ENCODE measurements at regions not wholly inside any gene's neighbourhood (a gene's known extent, or its start where the extent isn't known, plus 50 kb on each side); places are given as distances from the start of the nearest gene placed in this dataset.
A peak's percentile ranks its signal among the peaks of the same experiment; 100 is the strongest.

DNA sequence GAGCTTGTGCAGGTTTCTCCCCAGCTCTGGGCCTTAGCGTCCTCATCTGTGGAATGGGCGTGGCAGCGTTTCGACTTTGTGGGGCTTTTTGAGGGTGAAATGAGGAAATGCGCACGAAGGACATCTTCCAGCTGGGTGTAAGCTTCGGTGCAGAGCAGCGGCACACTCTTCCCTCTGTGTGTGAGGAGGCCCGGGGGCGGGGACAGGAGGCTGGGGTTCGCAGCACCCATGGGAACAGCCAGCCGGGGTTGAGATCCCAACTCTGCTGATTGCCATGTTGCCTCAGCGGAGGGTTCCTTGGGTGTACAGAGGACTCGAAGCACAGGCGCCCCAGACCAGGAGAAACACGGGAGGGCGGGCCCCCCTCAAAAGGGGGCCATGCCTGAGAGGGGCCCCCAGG lies 265.6 kb downstream of the NSG2 start:
- no peak for DNase-seq (ENCODE audit: low read depth)

DNA sequence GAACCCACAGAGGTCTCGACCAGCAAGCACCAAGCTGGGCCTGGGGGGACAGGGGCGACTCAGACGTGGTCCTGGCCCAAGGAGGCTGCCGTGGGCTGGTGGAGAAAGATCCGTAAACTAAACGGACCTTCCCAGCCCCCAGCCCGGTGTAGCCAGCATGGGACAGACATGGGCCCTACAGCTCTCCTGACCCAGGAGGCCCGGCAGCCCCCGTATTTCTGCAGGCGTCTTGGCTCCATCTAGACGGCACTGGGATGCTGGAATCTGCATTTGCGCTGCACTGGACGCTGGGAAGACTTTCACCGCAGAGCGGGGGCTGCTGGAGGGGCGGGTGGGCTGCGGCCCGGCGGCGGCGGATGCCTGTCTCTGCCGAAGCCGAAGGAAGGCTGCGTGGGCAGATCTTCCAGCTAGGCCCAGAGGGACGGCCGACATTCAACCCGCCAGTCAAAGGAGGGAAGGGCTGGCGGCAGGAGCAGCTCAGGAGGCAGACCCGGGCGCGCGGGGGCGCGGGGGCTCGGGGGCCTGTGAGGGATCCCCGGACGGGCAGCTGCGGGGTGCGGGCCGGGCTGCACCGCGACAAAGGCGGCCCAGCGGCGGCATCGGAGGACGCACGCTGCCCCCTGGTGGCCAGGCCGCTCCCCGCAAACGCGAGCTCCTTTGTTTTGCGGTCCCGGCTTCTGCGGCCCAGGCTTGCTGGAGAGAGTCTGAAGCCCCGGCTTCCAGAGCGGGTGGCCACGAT lies 266.2 kb downstream of the NSG2 start:
- peak; percentile 28 for DNase-seq (ENCODE audit: low read depth)

DNA sequence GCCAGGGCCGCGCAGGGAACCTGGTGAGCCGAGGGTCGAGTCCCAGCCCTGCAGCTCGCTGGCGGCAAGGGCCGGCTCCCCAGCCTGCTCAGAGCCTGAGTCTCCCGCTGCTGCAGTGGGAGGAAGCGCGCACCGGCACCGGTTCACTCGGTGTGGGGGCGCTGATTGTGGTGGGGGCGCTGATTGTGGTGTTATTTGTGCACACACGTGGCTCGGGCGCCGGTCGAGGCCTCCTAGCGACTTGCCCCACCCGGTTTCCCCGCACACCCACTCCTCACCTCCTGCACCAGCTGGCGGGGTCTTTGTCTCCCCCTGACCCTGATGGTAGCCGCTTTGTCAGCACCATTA lies 266.7 kb downstream of the NSG2 start:
- DNase-seq (ENCODE audit: low read depth) = no peak

DNA sequence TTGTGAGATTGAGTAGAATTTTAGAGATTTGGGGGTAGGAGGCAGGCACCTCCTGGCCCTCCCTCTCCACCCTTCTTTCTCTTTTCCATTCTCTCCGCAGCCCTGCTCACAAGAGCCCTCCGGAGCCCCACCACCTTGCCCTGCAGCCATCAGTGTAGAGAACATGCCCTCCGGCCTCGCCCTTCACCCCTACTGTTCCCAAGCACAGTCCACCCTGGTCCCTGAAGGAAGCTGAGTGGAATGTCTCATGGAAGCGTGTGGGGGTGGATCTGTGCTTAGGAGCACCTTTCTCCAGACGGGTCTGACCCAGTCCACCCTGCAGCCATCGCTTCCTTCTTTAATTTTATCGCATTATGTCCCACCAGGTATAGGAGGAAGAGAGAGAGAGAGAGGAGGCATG lies 267.1 kb downstream of the NSG2 start:
- DNase-seq (ENCODE audit: low read depth) = no peak

DNA sequence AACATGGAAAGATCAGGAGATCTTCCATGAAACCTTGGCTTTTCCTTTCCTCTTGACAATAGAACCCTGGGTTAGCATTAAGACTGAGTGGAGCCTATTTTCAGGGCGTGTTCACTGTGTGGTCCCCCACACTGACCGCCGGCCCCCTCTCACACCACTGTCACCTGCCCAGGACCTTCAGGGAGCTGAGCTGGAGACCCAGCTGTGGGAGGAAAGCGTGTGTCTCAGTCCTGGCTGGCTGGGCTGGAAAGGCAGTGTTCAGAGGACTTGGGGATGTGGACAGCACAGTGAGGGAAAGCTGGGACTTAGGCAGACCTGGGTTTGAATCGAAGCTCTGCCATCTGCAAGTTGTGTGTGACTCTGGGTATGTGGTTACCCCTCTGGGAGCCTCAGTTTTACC lies 268.1 kb downstream of the NSG2 start:
- DNase-seq (ENCODE audit: low read depth) = no peak

DNA sequence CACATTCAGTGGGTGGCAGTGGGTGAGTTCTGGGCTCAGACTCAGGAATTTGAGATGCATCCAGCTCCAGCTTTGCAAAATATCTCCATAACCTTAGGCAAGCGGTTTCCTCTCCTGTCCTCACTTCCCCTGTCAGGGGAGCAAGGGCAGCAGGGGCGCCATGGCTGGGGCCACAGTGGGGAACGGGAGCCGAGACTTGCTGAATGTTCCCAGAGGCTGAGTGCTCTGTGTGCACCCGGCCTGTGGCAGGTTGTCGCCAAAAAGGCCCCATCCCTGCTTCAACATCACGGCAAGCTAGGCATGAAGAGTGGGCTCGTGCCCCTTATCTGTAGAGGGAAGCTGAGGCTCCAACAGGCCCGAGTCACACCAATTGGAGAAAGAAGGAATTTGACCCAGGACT lies 268.8 kb downstream of the NSG2 start:
- DNase-seq (ENCODE audit: low read depth) = no peak

DNA sequence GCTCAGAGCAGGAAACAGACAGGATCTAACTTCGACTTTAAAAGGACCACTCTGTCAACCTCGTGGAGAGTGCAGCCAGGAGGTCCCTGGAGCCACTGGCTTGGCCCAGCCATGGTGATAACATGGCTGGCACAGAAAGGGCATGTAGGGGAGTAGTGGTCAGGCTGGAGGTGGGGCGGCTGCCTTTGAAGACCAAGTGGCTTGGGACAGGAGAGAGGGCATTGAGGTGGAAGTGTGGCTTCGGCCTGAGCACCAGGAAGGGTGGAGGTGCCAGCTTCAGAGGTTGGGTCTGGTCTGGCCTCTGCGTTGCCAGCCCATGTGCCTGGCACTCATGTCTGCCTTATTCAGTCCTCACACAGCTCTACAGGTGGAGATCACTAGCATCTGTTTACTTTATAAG lies 270.0 kb downstream of the NSG2 start:
- no peak for DNase-seq (ENCODE audit: low read depth)

DNA sequence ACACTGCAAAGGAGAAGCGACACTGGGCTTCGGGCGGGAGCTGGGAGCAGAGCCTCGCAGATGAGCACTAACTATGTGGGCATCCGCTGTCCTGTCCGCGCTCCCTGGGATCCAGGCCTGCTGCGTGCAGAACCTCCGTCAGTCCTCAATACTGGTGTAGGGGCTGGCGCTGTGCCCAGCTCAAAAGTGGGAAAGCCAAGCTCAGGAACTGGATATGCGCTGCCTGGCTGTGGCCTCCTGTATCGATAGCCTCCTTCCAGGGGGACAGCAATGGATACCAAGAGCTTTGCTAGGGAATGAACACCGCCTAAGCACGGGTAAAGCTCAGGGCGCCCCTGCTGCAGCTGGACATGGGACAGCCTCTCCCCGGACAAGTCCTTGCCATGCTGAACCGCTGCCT lies 270.4 kb downstream of the NSG2 start:
- no peak for DNase-seq (ENCODE audit: low read depth)

DNA sequence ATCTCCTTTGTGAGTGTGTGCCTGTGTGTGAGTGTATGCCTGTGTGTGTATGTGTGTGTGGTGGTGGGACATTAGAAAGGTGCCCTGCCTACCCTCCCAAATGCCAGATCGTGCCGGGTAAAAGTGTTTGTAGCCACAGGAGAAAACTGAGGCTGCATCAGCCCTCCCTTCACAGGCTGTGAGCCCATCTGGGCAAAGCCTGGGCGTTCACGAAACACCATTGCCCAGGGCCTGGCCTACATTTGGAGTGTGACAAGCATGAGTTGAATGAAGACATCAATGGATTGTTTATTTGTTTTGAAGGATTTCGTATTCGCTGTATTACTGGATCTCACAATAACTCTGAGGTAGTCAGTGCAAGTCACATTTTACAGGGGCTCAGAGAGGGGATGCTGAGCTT lies 270.8 kb downstream of the NSG2 start:
- no peak for DNase-seq (ENCODE audit: low read depth)

DNA sequence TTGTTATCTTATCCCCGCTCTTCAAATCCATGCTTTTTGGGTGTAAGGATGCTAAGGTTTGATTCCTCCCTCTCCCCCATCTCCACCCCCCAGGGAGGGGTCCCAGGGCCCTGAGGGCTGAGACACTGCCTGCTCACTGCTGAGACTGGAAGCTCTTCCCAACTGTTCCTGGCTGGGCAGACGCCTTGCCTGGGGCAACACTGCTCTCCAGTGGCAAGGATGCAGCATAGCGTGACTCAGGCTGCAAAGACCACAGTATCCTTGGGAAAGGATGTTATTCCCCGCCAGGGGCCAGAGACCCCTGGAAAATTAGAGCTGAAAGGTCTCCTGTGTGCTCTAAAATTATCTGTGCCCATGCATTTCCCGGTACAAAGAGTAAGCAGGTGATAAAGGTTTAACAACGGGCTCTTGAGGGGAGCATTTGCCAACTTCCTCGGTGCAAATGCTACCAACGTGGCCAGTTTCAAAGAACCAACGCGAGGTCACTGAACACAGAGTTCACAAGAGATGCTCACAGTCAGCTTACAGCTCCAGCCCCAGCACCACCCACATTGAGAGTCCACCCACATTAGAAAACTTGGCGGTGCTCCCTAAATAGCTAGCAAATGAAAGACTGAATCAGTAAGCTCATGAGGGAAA lies 271.9 kb downstream of the NSG2 start:
- DNase-seq (ENCODE audit: low read depth) = no peak

DNA sequence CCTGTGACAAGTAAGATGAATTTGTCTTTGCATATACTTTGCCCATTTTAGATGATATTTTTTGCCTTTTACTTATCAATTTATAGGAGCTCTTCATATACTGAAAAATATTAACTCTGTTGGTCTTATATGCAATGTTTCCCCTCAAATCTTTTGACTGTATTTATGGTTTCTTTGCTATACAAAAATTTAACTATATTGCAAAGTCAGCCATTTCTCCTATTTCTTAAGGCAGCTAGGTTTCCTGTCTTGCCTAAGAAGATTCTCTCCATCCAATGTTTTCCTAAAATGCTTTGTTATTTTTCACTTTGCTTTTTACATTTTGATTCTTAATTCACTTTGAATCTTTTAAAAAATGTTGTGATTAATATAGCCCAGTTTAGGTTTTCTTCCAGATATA lies 273.1 kb downstream of the NSG2 start:
- DNase-seq (ENCODE audit: low read depth) = no peak

DNA sequence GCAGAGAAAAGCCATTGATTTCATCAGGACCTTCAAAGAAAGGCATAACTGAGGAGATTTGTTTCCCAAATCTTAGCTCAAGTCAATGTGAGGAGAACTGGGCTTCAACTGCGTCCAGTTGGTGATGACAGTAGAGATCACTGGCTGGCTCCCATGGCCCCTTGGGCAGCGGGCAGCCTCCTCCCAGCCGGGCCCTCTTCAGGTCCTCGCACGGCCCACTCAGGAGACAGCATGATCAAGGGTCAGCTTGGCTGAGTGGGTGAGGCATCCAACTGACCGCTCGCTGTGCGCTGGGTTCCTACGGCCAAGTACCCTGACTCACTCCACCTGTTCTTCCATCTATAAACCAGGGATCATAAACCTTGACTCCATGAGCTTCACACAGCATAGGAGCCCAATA lies 274.0 kb downstream of the NSG2 start:
- no peak for DNase-seq (ENCODE audit: low read depth)

DNA sequence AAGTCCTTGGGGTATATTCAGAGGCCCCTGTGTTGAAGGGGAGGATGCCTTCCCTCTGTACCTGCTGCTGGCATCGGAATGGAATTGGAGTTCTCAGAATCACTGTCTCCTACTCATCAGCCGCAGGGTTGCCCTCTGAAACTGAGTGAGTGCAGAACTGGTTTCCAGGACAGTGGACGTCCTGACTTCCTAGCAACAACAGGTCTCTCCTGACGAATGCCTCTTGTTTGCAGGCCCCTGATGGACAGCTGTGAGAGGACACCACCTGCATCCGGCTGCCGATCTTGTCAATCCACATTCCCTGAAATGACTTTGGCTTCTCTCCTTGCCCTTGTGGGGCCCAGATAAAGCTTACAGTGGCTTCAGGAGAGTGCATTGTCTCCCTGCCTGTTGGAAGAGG lies 274.5 kb downstream of the NSG2 start:
- no peak for DNase-seq (ENCODE audit: low read depth)

DNA sequence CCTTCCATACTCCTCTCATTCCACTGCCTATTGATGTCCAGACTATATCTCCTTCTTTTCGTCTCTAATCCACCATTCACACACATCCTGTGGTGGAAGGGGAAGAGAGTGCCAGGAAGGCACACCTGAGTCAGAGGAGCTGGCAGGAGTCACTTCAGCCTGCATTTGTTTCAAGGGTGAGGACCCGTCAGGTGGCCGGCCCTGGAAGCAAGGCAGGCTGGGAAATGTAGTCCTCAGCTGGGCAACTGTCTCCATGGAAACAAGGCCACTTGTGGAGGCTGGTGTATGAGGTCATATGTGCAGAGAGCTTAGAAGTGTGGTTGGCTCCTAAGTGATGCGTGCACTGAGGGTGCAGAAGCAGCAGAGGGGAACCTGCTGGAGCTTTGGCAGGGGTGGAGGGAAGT lies 278.4 kb downstream of the NSG2 start:
- no peak for DNase-seq (ENCODE audit: low read depth)

DNA sequence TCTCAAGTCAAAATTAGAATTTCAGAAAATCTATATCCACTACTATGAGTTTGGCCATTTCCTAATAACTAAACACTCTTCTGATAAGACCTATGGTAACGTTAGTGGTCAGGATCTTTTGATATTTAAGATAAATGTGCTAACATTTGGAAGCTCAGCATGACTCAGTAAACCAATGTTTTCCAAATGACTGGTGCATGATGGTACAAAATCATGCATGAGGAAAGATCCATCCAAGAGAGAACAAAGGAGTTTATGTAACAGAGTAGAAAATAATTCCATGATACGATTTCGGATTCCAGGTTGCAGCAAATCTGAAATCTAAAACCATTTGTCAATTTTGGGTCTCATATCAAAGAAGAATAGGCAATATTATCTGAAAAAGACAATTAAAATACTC lies 279.2 kb downstream of the NSG2 start:
- DNase-seq (ENCODE audit: low read depth) = no peak

DNA sequence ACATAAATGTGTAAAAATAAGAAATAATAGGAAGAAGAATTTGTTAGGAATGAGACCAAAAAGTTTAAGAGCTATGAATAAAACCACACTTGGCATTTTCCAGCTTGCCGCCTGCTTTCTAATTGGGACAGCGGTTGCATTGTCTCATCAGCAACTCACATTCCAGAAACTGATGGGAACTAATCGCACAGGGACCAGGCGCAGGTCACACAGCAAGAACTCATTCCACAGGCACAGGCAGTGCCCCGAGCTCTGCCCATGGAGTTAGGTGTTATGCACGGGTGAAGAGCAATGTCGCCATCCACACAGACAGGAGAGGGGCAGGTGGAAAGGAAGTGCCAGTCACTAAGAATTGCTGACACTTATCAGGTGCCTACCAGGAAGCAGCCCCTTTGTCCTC lies 279.9 kb downstream of the NSG2 start:
- DNase-seq (ENCODE audit: low read depth) = no peak

DNA sequence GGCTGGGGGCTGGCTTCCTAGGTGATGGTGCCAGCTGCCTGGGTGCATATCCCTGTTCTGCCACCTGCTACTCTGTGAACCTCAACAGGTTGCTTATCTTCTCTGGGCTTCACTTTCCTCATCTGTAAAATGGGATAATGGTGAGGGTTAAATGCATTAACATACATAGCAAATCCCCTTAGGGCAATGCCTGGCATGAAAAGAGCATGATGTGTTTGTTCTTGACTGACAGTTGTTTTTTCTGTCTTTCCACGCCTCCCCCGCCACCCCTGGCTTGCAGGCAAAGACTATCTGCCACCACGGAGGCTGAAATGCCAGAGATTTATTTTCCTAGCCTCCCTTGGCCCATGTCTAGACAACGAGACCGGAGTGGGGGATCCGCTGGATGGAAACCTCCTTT lies 280.5 kb downstream of the NSG2 start:
- no peak for DNase-seq (ENCODE audit: low read depth)

DNA sequence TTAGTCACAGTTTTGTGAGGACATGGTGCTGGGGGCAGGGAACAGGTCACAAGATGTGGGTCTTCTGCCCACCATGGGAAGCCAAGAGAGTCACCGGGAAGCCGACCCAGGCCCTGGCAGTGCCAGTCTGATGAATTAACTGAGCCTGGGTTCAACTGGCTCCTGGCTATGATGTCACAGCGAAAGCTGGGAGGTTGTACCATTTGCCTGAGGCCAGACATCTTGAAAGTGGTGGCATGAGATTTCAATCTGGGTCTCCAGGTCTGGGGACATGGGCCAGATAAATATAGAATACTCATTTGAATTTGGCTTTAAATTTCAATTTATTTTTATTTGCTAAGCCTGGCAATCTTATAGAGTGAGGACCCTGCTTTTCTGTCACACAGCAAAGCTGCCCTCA lies 280.9 kb downstream of the NSG2 start:
- no peak for DNase-seq (ENCODE audit: low read depth)

DNA sequence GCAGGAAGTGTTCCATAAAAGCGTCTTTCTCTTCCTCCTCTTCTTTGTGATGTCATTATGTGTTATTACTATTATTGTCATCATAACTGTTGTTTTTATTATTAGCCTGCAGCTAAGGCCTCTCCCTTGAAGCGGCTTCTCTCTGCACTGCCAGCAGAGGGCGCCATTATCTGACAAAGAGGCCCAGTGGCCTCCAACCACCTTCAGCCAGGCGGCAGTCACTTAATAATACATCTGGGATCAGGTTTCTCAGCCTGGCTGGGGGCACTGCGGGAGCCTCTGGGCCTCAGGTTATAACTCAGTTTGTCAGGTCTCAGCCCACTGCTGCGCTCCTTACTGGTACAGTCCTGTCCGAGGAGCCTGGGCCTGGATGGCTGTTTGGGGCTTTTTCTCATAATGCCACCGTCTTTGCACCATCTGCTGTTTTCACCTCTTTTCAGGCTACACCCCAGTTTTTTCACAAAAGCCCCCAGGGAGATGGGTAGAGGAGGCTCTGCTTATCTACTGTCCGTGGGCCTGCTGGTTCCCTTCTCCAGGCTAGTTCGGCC lies 281.9 kb downstream of the NSG2 start:
- peak; percentile 7 for DNase-seq (ENCODE audit: low read depth)

DNA sequence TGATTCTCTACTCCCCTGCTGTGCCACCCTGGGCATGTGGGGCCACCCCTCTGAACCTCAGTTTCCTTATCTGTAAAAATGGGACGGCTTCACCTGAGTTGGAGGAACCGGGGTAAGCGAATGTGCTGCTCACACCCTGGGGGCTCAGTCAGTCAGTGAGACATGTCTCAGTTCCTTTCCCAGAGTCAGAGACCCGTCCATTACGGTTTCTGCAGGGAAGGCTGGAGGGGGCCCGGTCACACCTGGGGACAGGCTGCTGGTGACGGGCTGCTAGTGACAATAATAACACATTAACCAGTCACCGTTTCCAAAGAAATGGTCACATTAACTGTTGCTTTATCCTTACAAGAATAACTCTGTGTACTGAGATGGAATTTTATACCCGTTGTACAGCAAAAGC lies 282.4 kb downstream of the NSG2 start:
- DNase-seq (ENCODE audit: low read depth) = no peak

DNA sequence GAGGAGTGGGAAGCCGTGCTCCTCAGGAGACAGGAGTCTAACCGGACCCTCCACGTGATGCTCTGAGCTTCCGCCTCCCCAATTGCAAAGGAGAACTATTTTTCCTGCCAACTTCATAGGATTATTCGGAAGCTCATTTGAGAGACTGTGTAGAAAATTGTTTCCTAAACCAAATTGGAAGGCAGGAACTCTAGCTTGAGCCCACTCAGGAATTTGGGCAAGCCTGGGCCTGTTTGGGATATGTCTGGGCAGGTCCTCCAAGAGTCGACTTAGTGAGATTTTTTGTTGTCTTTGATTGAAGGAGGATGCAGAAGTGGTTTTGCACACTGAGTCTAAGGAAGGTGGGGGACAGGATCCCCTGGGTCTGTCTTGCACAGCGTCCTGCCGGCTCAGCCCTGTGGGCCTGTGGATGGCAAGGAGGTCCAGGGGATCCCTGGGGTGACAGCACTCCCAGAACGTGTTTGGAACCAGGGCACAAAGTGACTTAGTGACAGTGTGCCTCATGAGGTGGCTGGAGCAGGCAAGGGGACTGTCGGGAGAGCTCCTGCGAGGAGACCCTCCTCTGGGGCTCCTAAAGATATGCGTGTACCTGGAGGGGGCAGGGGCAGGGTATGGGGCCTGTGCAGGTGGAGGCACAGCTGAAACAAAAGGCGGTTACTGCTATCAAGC lies 283.3 kb downstream of the NSG2 start:
- DNase-seq (ENCODE audit: low read depth) = no peak

DNA sequence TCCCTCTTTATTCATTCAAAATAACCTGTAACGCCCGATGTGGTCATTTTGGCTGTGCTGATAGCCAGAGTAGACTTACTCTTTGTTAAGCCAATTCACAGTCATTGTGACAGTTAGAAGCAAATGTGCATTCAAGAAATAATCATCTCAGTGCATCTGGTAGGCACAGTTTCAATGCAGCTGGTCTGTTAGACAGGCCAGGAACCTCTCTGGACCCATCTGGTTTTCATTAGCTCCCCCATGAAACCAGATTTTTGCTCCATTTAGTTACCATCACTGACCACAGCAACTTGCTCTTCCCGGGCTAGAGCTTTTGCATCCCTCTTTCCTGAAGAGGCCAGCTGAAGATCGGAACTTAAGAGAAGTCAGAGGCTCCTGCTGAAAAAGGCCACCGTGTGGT lies 284.2 kb downstream of the NSG2 start:
- no peak for DNase-seq (ENCODE audit: low read depth)

DNA sequence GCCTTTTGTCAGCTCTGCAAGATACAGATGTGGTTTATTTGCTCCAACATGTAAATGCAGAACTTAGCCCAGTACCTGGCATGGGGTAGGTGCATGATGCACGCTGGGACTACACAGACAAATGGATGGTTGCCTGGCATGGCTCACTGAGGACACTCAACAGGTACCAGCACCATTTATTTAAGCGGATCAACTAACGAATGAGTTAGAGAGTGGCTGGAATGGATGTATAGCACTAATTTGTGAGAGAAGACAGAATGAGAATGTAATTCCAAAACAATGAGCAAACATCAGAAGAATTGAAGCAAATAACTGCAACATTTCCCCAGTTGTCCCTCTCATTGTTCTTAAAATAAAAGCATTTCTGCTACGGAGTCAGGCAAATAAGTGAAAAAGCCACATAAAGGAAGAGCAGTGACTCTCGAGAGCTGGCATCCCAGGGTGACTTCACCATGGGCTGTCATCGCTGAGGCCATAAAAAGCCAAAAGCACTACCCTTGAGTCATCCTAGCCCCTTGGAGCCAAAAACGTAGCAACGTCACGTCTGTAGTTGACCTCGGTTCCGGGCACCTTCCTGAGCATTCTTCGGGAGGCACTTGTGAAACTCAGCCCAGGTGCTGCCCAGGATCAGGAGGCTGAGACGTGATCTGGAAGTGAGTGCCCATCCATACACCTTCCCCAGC lies 290.3 kb downstream of the NSG2 start:
- no peak for DNase-seq (ENCODE audit: low read depth)

Data from activated T-helper 1 cell treated with Interleukin-2 at 50 U/mL for 16 hours (primary cell).